ENCODE measurements at regions not wholly inside any gene's neighbourhood (a gene's known extent, or its start where the extent isn't known, plus 50 kb on each side); places are given as distances from the start of the nearest gene placed in this dataset.

GRCh38 chr13:44086389-44086788, 206.7 kb downstream of the LACC1 start (continued):
- TF ChIP-seq ZNF770 (CRISPR knock-in tag; IDR thresholded peaks at IDR 0.05) (no peak), CCAR2 (optimal IDR thresholded peaks at IDR 0.05; ENCODE audit: low read depth, low read length) (no peak), NFYC (CRISPR knock-in tag; IDR thresholded peaks at IDR 0.05) (no peak), ZNF460 (CRISPR knock-in tag; IDR thresholded peaks at IDR 0.05; ENCODE audit: borderline replicate concordance) (no peak), CBX2 (IDR thresholded peaks at IDR 0.05; ENCODE audit: low read depth, low read length) (no peak), CBX2 (CRISPR knock-in tag; IDR thresholded peaks at IDR 0.05; ENCODE audit: low read depth) (no peak)

GRCh38 chr13:44088411-44088810, 208.7 kb downstream of the LACC1 start:
- H3K27ac ChIP-seq (ENCODE audit: extremely low read length, insufficient read depth, low read length): no peak overlapping the region
- no peaks in the 10 kb centered on the region for H3K27me3 ChIP-seq (ENCODE audit: control insufficient read depth in 1 of 2, insufficient read depth in 2 of 2, low read length in 2 of 2)
- BruUV-seq (replicated peaks): no TSS peak
- TF ChIP-seq CEBPG (CRISPR knock-in tag; IDR thresholded peaks at IDR 0.05) (no peak), CENPX (CRISPR knock-in tag; IDR thresholded peaks at IDR 0.05) (no peak), ZNF792 (CRISPR knock-in tag; IDR thresholded peaks at IDR 0.05) (no peak), GMEB2 (CRISPR knock-in tag; IDR thresholded peaks at IDR 0.05; ENCODE audit: low read depth) (no peak), ZNF775 (CRISPR knock-in tag; IDR thresholded peaks at IDR 0.05; ENCODE audit: borderline replicate concordance) (no peak), ZSCAN12 (CRISPR knock-in tag; IDR thresholded peaks at IDR 0.05) (no peak), TBX2 (CRISPR knock-in tag; IDR thresholded peaks at IDR 0.05; ENCODE audit: borderline replicate concordance) (no peak), FOXP4 (CRISPR knock-in tag; IDR thresholded peaks at IDR 0.05) (no peak), CSRNP2 (CRISPR knock-in tag; conservative IDR thresholded peaks at IDR 0.05; ENCODE audit: low read depth) (no peak), ZKSCAN1 (IDR thresholded peaks at IDR 0.05; ENCODE audit: low read length) (no peak), NFIB (CRISPR knock-in tag; IDR thresholded peaks at IDR 0.05; ENCODE audit: borderline replicate concordance) (no peak), MAX (IDR thresholded peaks at IDR 0.05) (no peak), NRL (CRISPR knock-in tag; IDR thresholded peaks at IDR 0.05; ENCODE audit: borderline replicate concordance) (no peak)
- ATAC-seq: no peak
- no peaks in the 10 kb centered on the region for H3K4me1 ChIP-seq (ENCODE audit: insufficient read depth, low read length)
- WGBS (ENCODE audit: low lambda C conversion rate): 2% methylated on average over 3 of the region's 4 CpGs
- intact Hi-C loops (cut with micrococcal nuclease; ENCODE audit: unreplicated experiment) (no loop called here), in situ Hi-C loops (cut with HindIII; ENCODE audit: extremely low pct_ligation_motif_present, low pct_unique_long_range_greater_than_20kb) (no loop called here)
- ChIA-PET POLR2A (no interaction called here), CTCF (ENCODE audit: low intra/inter-chr PET ratio, low total read pairs) (no interaction called here)
- no peak overlapping the region for H3K4me3 ChIP-seq (replicated peaks in 1 of 3; ENCODE audit: insufficient read depth in 1 of 3, low read depth in 2 of 3, low read length in 3 of 3)
- DNase-seq (ENCODE audit: low spot score): no peak
- no peak overlapping the region for H2AFZ ChIP-seq (ENCODE audit: low read length)
- no peak for FAIRE-seq
- no peaks in the 10 kb centered on the region for H3K9me3 ChIP-seq (ENCODE audit: low read length)
- no peaks in the 10 kb centered on the region for H3K79me2 ChIP-seq (ENCODE audit: insufficient read depth, low read length)
- no peaks in the 10 kb centered on the region for H3K36me3 ChIP-seq (replicated peaks in 1 of 2; ENCODE audit: control insufficient read depth in 1 of 2, insufficient read depth in 2 of 2, low read length in 2 of 2)
- no peaks in the 10 kb centered on the region for H4K20me1 ChIP-seq (ENCODE audit: insufficient read depth, low read length)
- H3K4me2 ChIP-seq (ENCODE audit: low read depth, low read length): no peak overlapping the region
- H3K9ac ChIP-seq (ENCODE audit: insufficient read depth, low read depth, low read length): no peak overlapping the region
